Keratinocyte (primary cell): ENCODE measurements at regions not wholly inside any gene's neighbourhood (a gene's known extent, or its start where the extent isn't known, plus 50 kb on each side); places are given as distances from the start of the nearest gene placed in this dataset.

Experiments used
- DNase-seq: peaks from one replicate; pipeline ENCODE4 v3.0.0-alpha.2; 2011; ENCODE audit warnings: low read depth, missing footprints, low spot score
- FAIRE-seq: peaks from 2 replicates; lab custom pipeline; 2011; peaks lifted over from hg19 to GRCh38; lab: Jason Lieb, UNC
- H2AFZ ChIP-seq: 2 replicates; pipeline ENCODE4 v1.6.0; 2012; ENCODE audit warnings: low read length, control low read depth, inconsistent platforms; ENCODE audit not compliant: control insufficient read depth
- H3K27ac ChIP-seq: 2 replicates; pipeline ENCODE4 v1.5.1; 2011; ENCODE audit warnings: low read length; ENCODE audit not compliant: control insufficient read depth, insufficient read depth
- H3K27me3 ChIP-seq: 3 replicates; pipeline ENCODE4 v1.6.0; 2011; ENCODE audit warnings: low read length; ENCODE audit not compliant: control insufficient read depth, insufficient read depth; ENCODE audit errors: extremely low read depth
- H3K36me3 ChIP-seq, 2 experiments: 2 replicates in 1 of 2; 3 replicates in 1 of 2; pipeline ENCODE4 v1.5.1; 2011; ENCODE audit warnings: low read length in 2 of 2, mild to moderate bottlenecking in 1 of 2; ENCODE audit not compliant: control insufficient read depth in 2 of 2, insufficient read depth in 2 of 2; ENCODE audit errors: extremely low read depth in 1 of 2
- H3K4me1 ChIP-seq: 3 replicates; pipeline ENCODE4 v1.5.1; 2011; ENCODE audit warnings: low read length; ENCODE audit not compliant: control insufficient read depth, insufficient read depth; ENCODE audit errors: extremely low read depth
- H3K4me2 ChIP-seq: 3 replicates; pipeline ENCODE4 v1.6.0; 2011; ENCODE audit warnings: low read depth, low read length; ENCODE audit not compliant: control insufficient read depth, insufficient read depth; ENCODE audit errors: extremely low read depth
- H3K4me3 ChIP-seq, 3 experiments: fragments of 200-600 bp in 1 of 3; sonication (generic) in 1 of 3; 2 replicates in 2 of 3; 3 replicates in 1 of 3; pipeline ENCODE4 v1.5.1; 2011 to 2016; ENCODE audit warnings: low read length in 3 of 3, mild to moderate bottlenecking in 3 of 3, control low read depth in 2 of 3, inconsistent platforms in 1 of 3, low read depth in 1 of 3, mixed read lengths in 1 of 3, mixed run types in 1 of 3, moderate library complexity in 1 of 3; ENCODE audit not compliant: control insufficient read depth in 2 of 3, insufficient read depth in 2 of 3; ENCODE audit errors: extremely low read depth in 1 of 3
- H3K79me2 ChIP-seq: 2 replicates; pipeline ENCODE4 v1.6.0; 2012; ENCODE audit warnings: low read length; ENCODE audit not compliant: control insufficient read depth, insufficient read depth
- H3K9ac ChIP-seq: 3 replicates; pipeline ENCODE4 v1.6.0; 2011; ENCODE audit warnings: low read length; ENCODE audit not compliant: control insufficient read depth, insufficient read depth; ENCODE audit errors: extremely low read depth
- H3K9me1 ChIP-seq: 3 replicates; pipeline ENCODE4 v1.6.0; 2011; ENCODE audit warnings: low read length; ENCODE audit not compliant: control insufficient read depth, insufficient read depth; ENCODE audit errors: extremely low read depth
- H3K9me3 ChIP-seq: 2 replicates; pipeline ENCODE4 v1.5.1; 2012; ENCODE audit warnings: low read depth, low read length; ENCODE audit not compliant: control insufficient read depth
- H4K20me1 ChIP-seq: 3 replicates; pipeline ENCODE4 v1.6.0; 2011; ENCODE audit warnings: low read length; ENCODE audit not compliant: control insufficient read depth, insufficient read depth; ENCODE audit errors: extremely low read depth
- CTCF ChIP-seq, 3 experiments: IDR thresholded peaks in 1 of 3; conservative IDR thresholded peaks in 1 of 3; optimal IDR thresholded peaks in 1 of 3; 2 replicates in 2 of 3; 3 replicates in 1 of 3; pipeline versions ENCODE3 to v1.5.1; 2011; ENCODE audit warnings: low read length in 3 of 3, mild to moderate bottlenecking in 3 of 3, moderate library complexity in 2 of 3, control low read depth in 1 of 3, inconsistent platforms in 1 of 3; ENCODE audit not compliant: insufficient read depth in 2 of 3; ENCODE audit errors: extremely low read depth in 1 of 3
- EZH2 ChIP-seq: IDR thresholded peaks from one replicate; pipeline ENCODE4 v1.6.1; 2012; ENCODE audit warnings: inconsistent platforms, mild to moderate bottlenecking, low read length, moderate library complexity
- dilution Hi-C: fragments of 300-500 bp; cut with MboI; formaldehyde crosslinking; loops from one replicate; pipeline ENCODE4 v1.7.0; 2020; ENCODE audit warnings: low sequenced_read_pairs; ENCODE audit not compliant: extremely low pct_ligation_motif_present

DNA sequence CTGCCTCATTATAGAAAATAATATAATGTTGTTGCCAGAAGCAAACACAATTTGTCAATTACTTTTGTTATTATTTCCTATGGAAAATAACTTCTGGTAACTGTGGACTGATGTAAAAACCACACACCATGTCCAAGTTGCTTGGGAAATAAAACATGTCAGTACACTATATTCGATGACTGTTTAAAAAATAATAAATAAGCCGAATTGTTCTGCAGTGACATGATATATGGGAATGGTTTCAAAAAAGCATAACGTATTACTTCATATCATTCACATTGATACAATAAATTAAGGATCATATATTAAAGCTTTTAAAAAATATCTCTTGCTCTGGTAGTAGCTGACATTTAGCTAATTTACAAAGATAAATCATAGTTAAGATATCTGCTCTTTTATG lies 2062.1 kb downstream of the PCDH9 start:
- H3K4me3 ChIP-seq, result no peak overlapping the region
- dilution Hi-C loops, result no loop called here
- no peaks in the 10 kb centered on the region for H3K4me1 ChIP-seq
- no peaks in the 10 kb centered on the region for H3K9me3 ChIP-seq
- DNase-seq, result no peak
- no peaks in the 10 kb centered on the region for H3K36me3 ChIP-seq
- H3K79me2 ChIP-seq, result no peaks in the 10 kb centered on the region
- no peak overlapping the region for H3K27ac ChIP-seq
- no peaks in the 10 kb centered on the region for H3K27me3 ChIP-seq
- TF ChIP-seq EZH2, result no peak
- no peak for TF ChIP-seq CTCF (optimal IDR thresholded peaks at IDR 0.05 in 1 of 3, IDR thresholded peaks at IDR 0.05 in 1 of 3, conservative IDR thresholded peaks at IDR 0.05 in 1 of 3; ENCODE audit: extremely low read depth in 1 of 3, insufficient read depth in 2 of 3, low read length in 3 of 3)
- no peaks in the 10 kb centered on the region for H3K9me1 ChIP-seq
- no peak overlapping the region for H3K9ac ChIP-seq
- no peak overlapping the region for H3K4me2 ChIP-seq
- H2AFZ ChIP-seq, result no peak overlapping the region
- no peak for FAIRE-seq
- no peaks in the 10 kb centered on the region for H4K20me1 ChIP-seq

DNA sequence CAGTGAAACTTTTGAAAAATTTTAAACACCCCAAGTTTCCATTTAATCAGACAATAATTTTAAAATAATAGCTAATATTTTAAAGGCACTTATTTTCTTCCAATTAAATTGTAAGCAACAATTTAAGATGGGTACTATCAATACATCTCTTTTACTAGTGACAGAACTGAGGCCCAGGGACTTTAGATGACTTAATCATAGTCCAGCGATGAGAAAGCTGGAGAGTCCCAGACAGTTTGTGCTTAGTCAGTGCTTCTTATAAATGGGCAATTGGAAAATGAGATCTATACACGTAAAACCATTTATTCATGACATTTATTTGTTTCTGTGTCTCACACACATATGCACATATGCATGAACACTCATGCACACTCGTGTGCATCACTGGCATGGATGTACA lies 2063.5 kb downstream of the PCDH9 start:
- no peak overlapping the region for H2AFZ ChIP-seq
- DNase-seq, result no peak
- H4K20me1 ChIP-seq, result no peaks in the 10 kb centered on the region
- dilution Hi-C loops, result no loop called here
- no peaks in the 10 kb centered on the region for H3K27me3 ChIP-seq
- TF ChIP-seq EZH2 (no peak), CTCF (optimal IDR thresholded peaks at IDR 0.05 in 1 of 3, IDR thresholded peaks at IDR 0.05 in 1 of 3, conservative IDR thresholded peaks at IDR 0.05 in 1 of 3; ENCODE audit: extremely low read depth in 1 of 3, insufficient read depth in 2 of 3, low read length in 3 of 3) (no peak)
- no peaks in the 10 kb centered on the region for H3K36me3 ChIP-seq
- no peaks in the 10 kb centered on the region for H3K79me2 ChIP-seq
- no peak overlapping the region for H3K4me2 ChIP-seq
- no peak overlapping the region for H3K27ac ChIP-seq
- no peaks in the 10 kb centered on the region for H3K9me1 ChIP-seq
- no peaks in the 10 kb centered on the region for H3K4me1 ChIP-seq
- H3K9ac ChIP-seq, result no peak overlapping the region
- no peaks in the 10 kb centered on the region for H3K9me3 ChIP-seq
- FAIRE-seq, result no peak
- no peak overlapping the region for H3K4me3 ChIP-seq
